ELF-1 (cell line): ENCODE measurements at regions not wholly inside any gene's neighbourhood (a gene's known extent, or its start where the extent isn't known, plus 50 kb on each side); places are given as distances from the start of the nearest gene placed in this dataset.

Experiments used
- DNase-seq: peaks from one replicate; pipeline ENCODE4 v3.0.0-alpha.2; 2016; ENCODE audit warnings: low read depth, low spot score

DNA sequence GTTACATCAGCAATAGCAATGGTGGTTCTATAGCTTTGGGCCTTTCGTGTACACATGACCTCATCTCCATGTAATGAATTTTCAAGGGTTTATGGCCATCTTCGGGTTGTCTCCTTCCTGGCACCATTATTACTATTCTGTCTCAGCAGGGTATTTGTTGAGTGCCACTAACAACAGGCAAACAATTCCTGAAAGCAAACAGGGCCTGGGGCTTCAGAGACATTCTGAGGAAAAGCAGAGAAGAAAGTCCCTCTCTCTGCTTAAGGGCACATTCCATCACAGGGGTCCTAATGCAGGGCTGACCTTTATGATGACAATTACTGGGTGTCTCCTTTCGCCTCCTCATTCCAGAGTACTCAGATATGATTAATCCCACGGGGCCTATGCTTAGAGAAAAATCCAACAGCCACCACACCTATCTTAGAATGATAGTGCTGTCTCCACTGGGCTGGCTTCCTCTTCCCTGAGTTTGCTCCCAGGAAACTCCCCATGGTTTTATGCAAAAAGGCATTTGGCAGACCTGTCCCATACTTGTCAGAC lies 540.2 kb upstream of the ZNF462 start:
- peak; percentile 85 for DNase-seq

DNA sequence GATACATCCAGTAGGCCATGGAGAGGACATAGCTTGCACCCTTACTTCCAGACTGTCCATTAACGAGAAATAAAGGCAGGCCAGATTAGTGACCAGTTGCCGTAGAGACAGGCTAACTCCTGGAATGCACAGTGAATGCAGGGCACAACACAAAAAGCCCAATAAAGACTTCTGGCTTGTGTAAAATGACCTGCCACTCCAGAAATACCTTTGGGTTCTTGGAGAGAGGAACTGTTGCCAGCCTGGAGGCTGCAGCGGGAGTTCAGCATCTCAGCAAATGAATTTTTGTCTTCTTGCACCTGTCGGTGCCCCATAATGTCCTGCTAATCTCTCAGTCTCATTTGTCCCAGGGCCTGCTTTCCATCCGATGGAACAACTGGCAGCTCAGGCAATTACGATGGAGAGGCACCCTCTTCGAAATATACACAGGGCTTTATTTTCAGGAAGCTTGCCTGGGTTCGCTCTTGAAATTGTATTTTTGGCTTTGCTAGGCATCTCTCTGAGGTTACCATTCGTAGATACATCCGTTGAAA lies 538.8 kb upstream of the ZNF462 start:
- DNase-seq, result peak; percentile 63

DNA sequence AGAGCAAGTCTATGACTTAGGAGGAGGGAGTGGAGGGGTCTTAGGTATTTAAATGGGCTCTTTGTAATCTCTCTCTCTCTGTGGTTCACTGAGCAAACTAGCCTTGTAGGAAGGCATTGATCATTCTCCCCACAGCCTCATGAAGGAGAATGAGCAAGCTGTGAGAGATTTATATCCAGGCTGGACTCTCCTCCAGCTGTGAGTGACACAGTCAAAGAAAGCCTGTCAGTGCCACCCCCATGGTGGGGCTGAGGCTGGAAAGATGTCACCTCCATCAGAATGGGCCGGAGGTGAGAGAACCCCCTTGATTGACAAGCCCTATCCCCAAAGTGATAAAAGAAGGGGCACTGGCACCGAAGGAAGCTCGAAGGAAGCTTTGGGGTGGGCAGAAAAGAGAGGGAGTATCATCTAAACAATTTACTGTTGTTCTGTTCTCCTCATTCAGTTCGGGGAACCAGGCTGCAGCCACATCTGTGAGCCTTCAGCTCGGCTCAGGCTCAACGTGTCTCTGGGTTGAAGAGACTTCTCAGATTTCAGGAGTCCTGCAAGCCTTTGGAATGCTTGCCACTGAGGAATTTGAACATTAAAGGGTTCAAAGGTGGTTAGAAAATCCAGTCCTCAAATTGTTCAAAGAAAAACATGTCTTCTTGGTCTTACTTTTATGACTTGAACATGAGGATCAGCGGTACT lies 538.2 kb upstream of the ZNF462 start:
- DNase-seq, result peak; percentile 32

DNA sequence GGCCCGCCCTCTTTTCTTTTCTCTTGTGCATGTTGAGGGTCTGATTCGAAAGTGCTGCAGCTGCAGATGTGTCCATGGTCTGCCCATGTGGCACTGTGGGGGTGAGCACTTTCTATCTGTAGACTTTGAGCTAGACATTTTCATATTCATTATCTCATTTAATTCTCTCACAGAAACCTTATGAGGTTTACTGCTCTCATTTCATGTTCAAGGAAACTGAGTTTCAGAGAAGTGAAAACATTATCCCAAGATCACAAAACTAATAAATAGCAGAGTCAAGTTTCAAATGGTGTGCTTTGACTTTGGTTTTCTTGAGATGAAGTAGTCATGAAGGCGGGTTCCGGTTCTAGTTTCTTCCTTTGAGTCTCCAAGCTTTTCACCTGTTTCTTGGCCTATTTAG lies 536.5 kb upstream of the ZNF462 start:
- DNase-seq, result no peak

DNA sequence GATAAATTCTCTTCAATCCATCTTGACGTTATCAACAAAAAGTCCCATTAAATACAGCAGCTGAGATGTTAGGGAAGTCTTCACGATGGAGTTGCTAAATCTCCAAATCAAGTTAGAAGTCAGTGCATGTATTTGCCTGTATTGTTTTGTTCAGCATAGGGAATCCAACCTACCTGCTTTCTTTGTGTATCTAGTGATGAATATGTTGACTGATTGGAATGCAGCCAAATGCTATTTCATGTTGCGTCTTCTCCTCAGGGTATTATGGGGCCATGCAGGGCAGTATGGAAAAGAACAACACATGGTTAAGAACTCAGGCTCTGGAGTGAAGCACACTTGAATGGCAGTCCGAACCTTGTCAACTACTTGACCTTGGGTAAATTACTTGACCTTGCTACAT lies 529.5 kb upstream of the ZNF462 start:
- DNase-seq, result no peak

DNA sequence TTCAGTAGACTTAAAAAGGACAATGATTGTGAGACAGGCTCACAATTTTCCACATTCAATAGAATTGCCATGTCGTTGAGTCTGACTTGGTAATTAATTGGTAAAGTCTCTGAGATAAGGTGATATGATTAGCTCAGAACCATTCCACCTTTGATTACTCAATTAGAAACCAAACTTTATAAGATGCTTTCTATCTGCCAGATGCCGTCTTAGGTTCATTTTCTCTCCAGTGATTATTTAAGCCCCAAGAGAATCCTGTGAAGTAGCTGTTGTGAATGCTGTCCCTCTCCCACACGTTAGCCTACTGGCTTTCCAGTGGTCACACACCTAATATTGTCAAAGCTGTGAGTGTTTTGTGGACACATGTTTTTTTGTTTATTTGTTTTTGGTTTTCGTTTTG lies 528.9 kb upstream of the ZNF462 start:
- DNase-seq, result no peak

DNA sequence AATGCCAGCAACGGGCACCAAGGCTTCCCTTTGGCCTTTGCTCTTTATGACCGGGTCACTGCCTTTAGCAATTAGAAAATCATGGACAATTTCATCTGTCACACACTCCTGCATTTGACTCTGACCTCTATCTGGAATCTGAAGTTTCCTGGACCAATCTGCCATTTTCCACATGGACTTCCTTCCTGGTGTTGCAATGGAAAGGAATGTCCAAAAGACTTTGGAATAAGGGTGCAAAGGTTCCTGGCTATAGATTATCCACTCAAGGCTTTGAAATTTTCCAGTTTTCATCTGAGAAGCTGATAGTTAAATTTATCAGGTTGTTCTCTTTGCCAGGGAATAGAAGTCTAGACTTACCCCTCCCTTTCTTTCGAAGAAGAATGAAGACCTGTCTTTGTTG lies 523.1 kb upstream of the ZNF462 start:
- no peak for DNase-seq

DNA sequence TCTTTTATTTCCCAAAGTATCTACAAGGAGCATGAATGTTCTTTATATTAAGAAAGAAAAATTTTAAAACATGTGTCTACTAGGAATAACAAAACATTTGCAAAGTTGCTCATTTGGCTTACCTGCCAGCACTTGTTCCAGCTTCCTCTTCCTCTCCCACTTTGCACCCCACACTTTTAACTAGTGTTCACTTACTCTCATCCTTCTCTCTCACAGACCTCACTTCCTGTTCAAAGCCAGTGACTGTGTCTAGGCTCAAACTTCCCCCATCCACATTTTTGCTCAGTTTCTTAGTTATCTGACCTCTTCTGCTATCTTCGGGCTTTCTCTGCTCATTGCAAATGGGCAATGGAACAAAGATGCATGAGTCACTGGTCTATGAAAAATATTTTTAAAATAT lies 512.2 kb upstream of the ZNF462 start:
- no peak for DNase-seq

DNA sequence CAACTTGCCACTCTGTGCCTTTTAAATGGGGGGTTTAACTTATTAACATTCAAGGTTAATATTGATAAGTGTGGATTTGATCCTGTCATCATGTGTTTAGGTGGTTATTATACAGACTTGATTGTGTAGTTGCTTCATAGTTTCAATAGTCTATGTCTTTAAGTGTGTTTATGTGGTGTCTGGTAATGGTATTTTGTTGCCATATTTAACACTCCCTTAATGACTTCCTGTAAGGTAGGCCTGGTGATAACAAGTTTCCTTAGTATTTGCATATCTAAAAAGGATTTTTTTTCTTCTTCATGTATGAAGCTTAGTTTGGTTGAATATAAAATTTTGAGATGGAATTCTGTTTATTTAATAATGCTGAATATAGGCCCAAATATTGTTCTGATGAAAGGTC lies 506.0 kb upstream of the ZNF462 start:
- DNase-seq, result no peak

DNA sequence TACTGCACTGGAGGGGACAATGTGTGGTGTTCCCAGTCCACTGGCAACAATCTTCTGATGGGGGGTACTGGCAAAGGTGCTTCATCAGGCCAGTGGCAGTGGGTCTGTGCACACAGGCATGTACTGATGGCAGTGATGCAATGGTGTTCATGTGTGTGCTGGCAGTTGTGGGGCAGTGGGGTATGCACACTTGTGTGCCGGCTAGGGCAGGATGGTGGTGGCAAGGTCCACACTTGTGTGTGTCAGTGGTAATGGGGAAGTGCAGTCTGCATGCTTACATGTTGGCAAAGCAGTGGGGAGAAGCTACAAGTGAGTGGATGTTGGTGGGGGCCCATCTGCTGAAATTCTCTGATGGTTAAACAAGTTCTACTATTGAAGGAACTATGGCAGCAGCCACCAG lies 504.6 kb upstream of the ZNF462 start:
- DNase-seq, result no peak

DNA sequence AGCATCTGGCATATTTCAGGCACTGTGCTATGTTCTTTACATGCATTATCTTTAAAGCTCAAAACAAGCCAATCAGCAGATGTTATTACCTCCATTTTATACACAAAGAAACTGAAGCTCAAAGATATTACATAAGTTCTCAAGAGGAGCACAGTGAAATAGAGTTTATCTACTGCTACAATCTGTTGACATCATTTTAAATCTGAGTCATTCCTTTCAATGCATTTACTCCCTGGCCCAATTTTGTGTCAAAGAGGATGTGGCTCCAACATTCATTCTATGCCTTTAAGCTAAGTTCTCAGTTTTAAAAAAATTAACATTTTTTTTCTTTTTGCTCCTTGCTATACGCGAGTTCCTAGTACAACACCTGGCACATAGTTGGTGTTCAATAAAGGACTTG lies 486.3 kb upstream of the ZNF462 start:
- DNase-seq, result no peak

DNA sequence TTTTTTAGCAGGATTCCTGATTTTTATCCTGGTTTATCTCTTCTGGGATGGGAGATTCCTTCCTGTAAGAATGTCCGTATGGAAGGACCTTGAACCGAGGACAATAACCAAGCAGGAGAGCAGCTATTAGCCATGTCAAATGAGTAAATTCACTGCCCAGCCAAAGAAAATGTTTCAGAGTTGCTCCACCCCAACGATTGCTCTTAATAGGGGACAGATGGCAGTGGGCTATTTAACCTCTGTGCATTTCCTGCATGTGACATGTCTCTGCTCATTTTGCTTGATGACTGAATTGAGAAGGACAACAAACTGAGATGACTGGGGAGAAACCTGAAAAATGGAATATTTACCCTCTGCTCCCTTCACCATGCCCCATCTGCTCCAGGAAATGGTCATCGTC lies 479.9 kb upstream of the ZNF462 start:
- no peak for DNase-seq

DNA sequence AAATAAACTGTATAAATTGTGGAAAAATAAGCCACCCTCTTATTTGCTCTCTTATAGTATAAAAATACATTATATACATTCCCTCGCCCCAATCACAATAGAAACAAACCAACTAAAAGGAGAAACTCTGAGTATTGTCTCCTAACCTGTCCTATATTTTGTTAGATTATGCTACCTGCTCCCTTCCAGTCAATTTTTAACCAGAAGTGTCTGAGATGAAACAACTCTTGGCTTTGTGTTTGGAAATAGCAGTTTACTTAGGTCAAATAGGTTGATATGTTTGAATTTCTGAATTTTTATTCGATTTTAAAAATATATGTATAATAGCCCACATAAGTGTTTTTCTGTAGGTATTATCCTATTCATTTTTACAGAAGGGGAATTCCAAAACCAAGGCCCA lies 475.0 kb upstream of the ZNF462 start:
- DNase-seq, result no peak

DNA sequence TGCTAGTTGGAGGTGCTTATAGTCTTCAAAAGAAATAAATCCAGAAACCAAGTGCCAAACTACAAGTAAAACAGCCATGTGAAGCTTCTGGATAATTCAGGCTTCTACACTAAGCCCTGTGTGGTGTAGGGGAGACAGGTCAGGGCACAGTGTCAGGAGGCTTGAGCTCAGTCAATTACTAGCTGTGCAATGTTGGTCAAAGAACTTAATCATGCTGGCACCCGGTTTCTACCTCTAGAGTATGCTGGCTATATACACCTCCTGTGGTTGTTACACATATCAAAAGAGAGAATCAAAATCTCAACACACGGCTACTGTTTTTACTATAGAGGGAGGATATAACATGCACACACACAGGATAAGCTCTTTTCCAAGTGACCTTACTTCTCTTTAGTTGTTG lies 469.7 kb upstream of the ZNF462 start:
- DNase-seq, result no peak

DNA sequence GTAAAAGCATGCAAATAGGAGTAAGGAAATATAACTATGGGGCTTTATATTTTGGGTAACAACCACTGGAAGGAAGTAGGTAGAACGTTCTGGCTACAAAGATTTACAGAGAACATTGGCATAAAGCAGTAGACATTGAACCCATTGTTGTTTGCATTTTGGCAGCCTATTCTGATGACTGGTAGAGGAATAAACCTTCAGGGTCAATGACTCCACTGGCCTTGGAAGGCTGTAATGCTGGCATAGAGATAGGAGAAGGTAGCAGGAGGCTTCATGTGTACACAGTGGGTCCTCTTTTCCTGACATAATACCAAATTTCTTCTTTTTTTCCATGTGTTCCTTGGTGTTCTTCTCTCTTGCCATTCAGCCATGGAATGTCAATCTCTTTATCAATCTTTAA lies 462.8 kb upstream of the ZNF462 start:
- no peak for DNase-seq

DNA sequence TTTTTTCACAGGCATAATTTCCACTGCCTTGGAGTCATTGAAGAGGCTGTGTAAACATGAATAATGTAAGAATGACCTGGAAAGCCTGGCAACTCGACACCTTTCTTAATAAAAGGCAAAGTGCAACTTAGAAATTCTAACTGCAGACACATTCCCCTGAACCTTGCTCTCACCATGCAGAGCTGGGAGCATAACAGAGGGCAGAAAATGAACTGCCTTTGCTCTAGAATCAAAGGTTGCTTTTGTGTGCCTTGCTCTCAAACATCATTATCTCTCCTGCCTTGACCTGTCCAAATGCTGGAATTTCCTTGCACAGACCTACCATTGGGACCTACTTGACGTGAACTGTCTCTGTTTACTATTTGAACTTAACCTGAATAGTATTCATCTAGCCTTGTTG lies 462.0 kb upstream of the ZNF462 start:
- no peak for DNase-seq

DNA sequence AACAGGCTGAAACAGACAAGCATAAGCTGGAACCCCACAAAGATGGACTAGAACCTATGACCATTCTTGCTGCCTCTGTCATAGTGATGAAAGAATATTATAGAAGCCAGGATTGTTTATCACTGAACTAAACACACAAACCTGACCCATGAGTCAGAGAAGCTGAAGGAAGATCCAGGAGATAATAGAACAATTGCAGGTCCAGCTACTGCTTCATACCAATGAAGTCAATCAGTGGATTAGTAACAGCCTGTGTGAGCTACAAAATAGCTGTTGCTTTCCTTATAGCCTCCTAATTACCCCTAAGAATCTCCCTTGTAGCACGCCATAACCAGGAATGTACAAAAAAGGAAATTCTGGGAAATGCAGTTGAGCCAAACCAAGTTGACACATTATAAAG lies 459.9 kb upstream of the ZNF462 start:
- no peak for DNase-seq

DNA sequence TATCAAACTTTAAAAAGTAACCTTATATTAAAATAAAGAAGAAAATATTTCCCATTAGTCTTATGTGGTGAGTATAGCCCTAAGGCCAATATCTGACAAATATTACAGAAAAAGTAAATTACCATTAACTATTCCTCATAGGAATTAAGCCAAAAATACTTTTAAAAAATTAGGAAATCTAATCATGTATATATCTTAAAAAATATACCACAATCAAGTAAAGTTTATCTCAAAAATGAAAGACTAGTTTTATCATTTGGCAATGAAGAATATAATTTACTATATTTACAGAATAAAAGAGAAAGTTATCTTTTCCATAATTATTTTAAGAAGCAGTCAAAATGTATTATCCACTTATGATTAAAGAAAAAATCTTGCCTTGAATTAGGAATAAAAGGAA lies 458.8 kb upstream of the ZNF462 start:
- no peak for DNase-seq

DNA sequence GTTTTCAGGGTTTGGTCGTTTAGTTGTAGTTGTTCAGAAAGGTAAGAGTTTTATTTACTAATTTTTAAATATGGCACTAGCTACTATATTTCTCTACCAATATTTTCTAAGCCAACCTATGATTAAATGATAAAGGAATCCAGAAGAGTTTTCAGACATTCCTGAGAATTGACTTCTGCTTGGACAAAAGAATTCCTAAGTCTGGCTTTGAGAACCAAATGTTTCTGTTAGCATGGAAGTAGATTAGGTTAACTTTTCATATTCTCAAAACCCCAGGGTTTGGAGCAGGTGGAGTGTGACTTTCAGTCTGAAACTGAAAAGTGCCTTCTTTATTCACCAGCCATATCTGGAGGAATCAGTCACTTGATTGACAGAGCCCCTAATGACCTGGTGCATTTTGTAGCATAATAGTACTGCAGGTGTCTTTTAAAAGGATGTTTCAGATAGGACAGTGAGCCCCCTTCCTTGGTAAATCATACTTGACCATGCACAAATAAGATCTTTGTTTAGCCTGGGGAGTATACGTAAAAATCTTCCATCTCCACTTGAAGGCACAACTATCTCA lies 457.0 kb upstream of the ZNF462 start:
- no peak for DNase-seq

DNA sequence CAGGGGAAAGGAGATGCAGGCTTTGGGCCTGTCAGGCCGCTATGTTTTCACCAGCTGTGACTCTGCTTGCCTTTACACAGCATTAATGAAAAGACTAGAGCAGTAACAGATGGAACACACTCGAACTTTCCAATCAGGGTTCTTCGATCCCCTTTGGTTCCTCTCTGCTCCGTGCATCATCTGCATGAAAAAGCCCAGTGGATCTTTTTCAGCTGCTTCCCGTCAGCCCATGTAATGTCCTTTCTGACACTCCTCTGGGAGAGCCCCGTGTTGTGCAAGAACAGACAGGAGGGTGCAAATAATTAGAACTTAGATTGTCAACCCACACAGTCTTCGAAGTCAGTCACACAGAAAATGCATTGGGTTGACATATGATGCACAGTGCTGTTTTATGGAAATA lies 448.9 kb upstream of the ZNF462 start:
- no peak for DNase-seq

DNA sequence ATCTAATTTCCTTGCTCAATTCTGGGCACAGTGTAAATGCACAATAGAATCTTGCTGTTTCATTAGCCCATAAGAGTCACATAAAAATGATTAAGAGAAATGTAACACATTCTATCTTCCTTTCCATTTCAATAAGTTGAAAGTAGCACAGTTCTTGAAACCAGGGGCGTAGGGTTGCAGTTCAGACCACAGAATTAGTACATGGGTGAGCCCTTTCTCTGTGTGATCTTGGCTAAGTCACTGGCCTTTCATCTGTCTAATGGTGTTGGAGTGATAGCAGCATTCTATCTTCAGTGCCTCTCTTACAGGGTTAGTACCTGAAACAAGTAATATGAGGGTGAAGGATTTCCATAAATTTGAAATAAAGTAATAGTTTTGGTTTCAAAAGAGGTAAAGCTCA lies 445.3 kb upstream of the ZNF462 start:
- DNase-seq, result no peak

DNA sequence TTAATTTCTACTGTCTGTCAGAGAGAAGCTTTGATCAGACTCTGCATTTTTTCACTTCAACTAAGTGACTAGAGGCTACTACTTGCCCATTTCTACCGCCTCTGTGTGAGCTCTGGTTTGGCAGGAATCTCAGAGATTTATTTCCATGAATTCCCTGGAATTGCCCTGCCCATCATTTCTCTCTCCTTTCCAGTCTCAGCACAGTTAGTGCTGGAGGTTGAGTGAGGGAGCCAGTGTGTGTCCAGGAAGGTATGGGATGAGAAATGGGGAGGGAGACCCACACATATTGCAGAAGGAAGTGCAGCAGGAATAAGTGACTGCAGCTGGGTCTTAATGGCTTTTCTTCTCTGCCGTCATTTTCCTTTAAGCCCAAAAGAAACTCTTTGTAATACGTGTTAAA lies 443.1 kb upstream of the ZNF462 start:
- DNase-seq, result no peak

DNA sequence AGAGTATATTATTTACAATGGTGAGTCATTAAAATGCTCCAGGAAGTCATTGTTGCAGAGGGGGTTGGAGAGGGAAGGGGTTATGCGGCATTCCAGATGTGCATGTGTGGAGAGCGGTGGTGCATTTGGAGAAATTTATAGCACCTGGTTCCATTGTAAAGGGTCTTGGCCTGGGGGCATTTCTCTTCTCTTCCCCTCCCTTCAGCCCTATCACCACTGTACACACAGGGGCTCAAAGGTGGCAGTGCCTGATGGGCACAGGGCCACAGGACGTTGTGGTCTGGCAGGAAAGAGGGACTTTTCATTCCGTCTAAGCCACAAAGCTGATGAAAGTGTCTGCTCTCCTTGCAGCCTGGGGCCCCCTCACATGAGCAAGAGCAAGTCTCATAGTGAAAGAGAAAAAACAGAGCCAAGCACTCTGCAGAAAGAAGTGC lies 442.4 kb upstream of the ZNF462 start:
- DNase-seq, result peak; percentile 27
